ENCODE measurements at regions not wholly inside any gene's neighbourhood (a gene's known extent, or its start where the extent isn't known, plus 50 kb on each side); places are given as distances from the start of the nearest gene placed in this dataset.

DNA sequence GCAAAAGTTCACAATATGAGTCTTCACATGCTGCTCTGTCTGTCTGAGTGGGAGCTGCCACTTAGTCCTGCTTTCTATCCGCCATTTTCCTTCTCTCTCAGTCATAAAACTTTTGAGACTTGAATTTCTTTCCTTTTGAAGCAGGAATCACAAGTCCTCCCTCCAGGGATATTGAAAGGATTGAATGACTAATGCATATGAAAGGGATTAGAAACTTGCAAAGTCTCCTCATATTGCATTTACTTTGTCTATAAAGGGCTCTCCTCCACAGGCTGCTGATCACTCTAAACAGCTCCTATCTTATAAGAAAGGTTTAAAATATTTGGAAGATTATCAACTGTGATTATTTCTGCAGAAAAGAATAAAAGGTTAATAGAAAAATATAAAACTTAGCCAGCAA, 879.1 kb downstream of the ARAP2 start:
- TF ChIP-seq EZH2 (IDR thresholded peaks at IDR 0.05; ENCODE audit: low read length, unreplicated experiment) (no peak), CTCF (conservative IDR thresholded peaks at IDR 0.05; ENCODE audit: low read depth, low read length) (no peak), EZH2phosphoT487 (IDR thresholded peaks at IDR 0.05; ENCODE audit: borderline replicate concordance, low read length) (no peak)
